CD4-positive, alpha-beta T cell (primary cell): ENCODE measurements at regions not wholly inside any gene's neighbourhood (a gene's known extent, or its start where the extent isn't known, plus 50 kb on each side); places are given as distances from the start of the nearest gene placed in this dataset.

Experiments used
- ATAC-seq: fragments of 200-7000 bp; cut with Tn5 transposase; one replicate; pipeline ENCODE4 v1.10.0; 2022; ENCODE audit warnings: mild to moderate bottlenecking; ENCODE audit not compliant: poor library complexity
- CTCF ChIA-PET: fragments of 350-600 bp; sonication (Branson Sonifier 250); formaldehyde crosslinking; loops from one replicate; lab custom pipeline; 2021; ENCODE audit warnings: antibody characterized with exemption, inconsistent platforms; lab: Charles Lee
- POLR2A ChIA-PET: fragments of 350-600 bp; sonication (Branson Sonifier 250); formaldehyde crosslinking; loops from one replicate; lab custom pipeline; 2021; ENCODE audit warnings: antibody characterized with exemption, inconsistent platforms; lab: Charles Lee
- DNase-seq, 14 experiments: peaks; one replicate each; pipeline ENCODE4 v3.0.0-alpha.2; 2013 to 2020; ENCODE audit warnings: mixed read lengths in 2 of 14
- H3K27ac ChIP-seq, 2 donors: one replicate each; pipeline versions ENCODE4 v1.5.1 to v1.7.0; 2013; ENCODE audit warnings: low read length in 2 of 2, low read depth in 1 of 2, mild to moderate bottlenecking in 1 of 2
- H3K27me3 ChIP-seq, 2 experiments: 1 replicate in 1 of 2; 2 replicates in 1 of 2; pipeline versions ENCODE4 v1.6.1 to v1.7.0; 2013; ENCODE audit warnings: low read length in 2 of 2, control low read depth in 1 of 2, mild to moderate bottlenecking in 1 of 2, moderate library complexity in 1 of 2; ENCODE audit not compliant: insufficient read depth in 2 of 2, control insufficient read depth in 1 of 2
- H3K36me3 ChIP-seq: one replicate; pipeline ENCODE4 v1.6.1; 2013; ENCODE audit warnings: low read length, control low read depth; ENCODE audit not compliant: insufficient read depth
- H3K4me1 ChIP-seq: one replicate; pipeline ENCODE4 v1.6.1; 2013; ENCODE audit warnings: low read length, control low read depth; ENCODE audit not compliant: insufficient read depth
- H3K4me3 ChIP-seq: one replicate; pipeline ENCODE4 v1.5.1; 2013; ENCODE audit warnings: mild to moderate bottlenecking, low read length, moderate library complexity
- H3K9me3 ChIP-seq, 2 experiments: 1 replicate in 1 of 2; 2 replicates in 1 of 2; pipeline versions ENCODE4 v1.6.1 to v1.7.0; 2013; ENCODE audit warnings: low read length in 2 of 2, mild to moderate bottlenecking in 2 of 2, control low read depth in 1 of 2, moderate library complexity in 1 of 2; ENCODE audit not compliant: control insufficient read depth in 1 of 2, insufficient read depth in 1 of 2
- H3K27ac Mint-ChIP-seq: one replicate; pipeline ENCODE4 v1.8.0; 2020; ENCODE audit warnings: mixed read lengths
- H3K27me3 Mint-ChIP-seq: one replicate; pipeline ENCODE4 v1.8.0; 2021; ENCODE audit warnings: mixed read lengths
- H3K36me3 Mint-ChIP-seq: one replicate; pipeline ENCODE4 v1.8.0; 2021; ENCODE audit warnings: low read depth, mixed read lengths
- H3K4me1 Mint-ChIP-seq: one replicate; pipeline ENCODE4 v1.8.0; 2021; ENCODE audit warnings: low read depth, mixed read lengths
- H3K4me3 Mint-ChIP-seq: one replicate; pipeline ENCODE4 v1.8.0; 2020; ENCODE audit warnings: mild to moderate bottlenecking, mixed read lengths
- H3K9me3 Mint-ChIP-seq: one replicate; pipeline ENCODE4 v1.8.0; 2020; ENCODE audit warnings: mixed read lengths
- CTCF ChIP-seq: fragments of 200-600 bp; IDR thresholded peaks from one replicate; pipeline ENCODE4 v1.8.0; 2022; ENCODE audit warnings: antibody characterized with exemption, mild to moderate bottlenecking
- intact Hi-C, 2 experiments: fragments of 100-400 bp; cut with DNase I in 1 of 2; cut with micrococcal nuclease in 1 of 2; formaldehyde crosslinking; loops; one replicate each; pipeline versions ENCODE4 v1.15.1 to v1.9.0; 2023 to 2025; cut with DNase I, micrococcal nuclease

GRCh38 chr14:40139657-40140056, 707.4 kb upstream of the FBXO33 start:
- no peaks in the 10 kb centered on the region for H3K27me3 ChIP-seq
- Mint-ChIP-seq H3K36me3 (no peaks in the 10 kb centered on the region), H3K9me3 (peaks cover 10% of the 10 kb centered on the region), H3K27me3 (no peaks in the 10 kb centered on the region), H3K4me3 (no peak overlapping the region), H3K27ac (no peak overlapping the region), H3K4me1 (no peaks in the 10 kb centered on the region)
- no peaks in the 10 kb centered on the region for H3K4me1 ChIP-seq
- POLR2A ChIA-PET, result no interaction called here
- intact Hi-C loops, result loop anchor here in 1 of 2 experiments (1.0 kb wide), 1 partner anchor 10 kb away; no protein-coding TSS in a partner anchor
- no peak for ATAC-seq
- no peak overlapping the region for H3K4me3 ChIP-seq
- CTCF ChIA-PET, result no interaction called here
- no peaks in the 10 kb centered on the region for H3K9me3 ChIP-seq
- no peak for DNase-seq
- no peak overlapping the region for H3K27ac ChIP-seq
- no peaks in the 10 kb centered on the region for H3K36me3 ChIP-seq
- no peak for TF ChIP-seq CTCF

- H3K27me3 ChIP-seq, result no peaks in the 10 kb centered on the region
- ATAC-seq (no peak), DNase-seq (no peak)
- no peaks in the 10 kb centered on the region for H3K4me1 ChIP-seq
- H3K9me3 ChIP-seq, result no peaks in the 10 kb centered on the region
- no peak overlapping the region for H3K27ac Mint-ChIP-seq
- no peak overlapping the region for H3K4me3 Mint-ChIP-seq
- H3K4me3 ChIP-seq, result no peak overlapping the region
- no peak overlapping the region for H3K27ac ChIP-seq
- H3K4me1 Mint-ChIP-seq, result no peaks in the 10 kb centered on the region
- CTCF ChIA-PET, result no interaction called here
- H3K27me3 Mint-ChIP-seq, result no peaks in the 10 kb centered on the region
- no peak for TF ChIP-seq CTCF
- peaks cover 16% of the 10 kb centered on the region for H3K9me3 Mint-ChIP-seq
- no peaks in the 10 kb centered on the region for H3K36me3 Mint-ChIP-seq
- H3K36me3 ChIP-seq, result no peaks in the 10 kb centered on the region
- intact Hi-C loops, result no loop called here
- POLR2A ChIA-PET, result no interaction called here
These were observed 701.2 kb upstream of the FBXO33 start for GRCh38 chr14:40133463-40133862.

GRCh38 chr14:40129159-40129558, 696.9 kb upstream of the FBXO33 start:
- Mint-ChIP-seq H3K9me3 (peaks cover 6% of the 10 kb centered on the region), H3K4me1 (no peaks in the 10 kb centered on the region), H3K36me3 (no peaks in the 10 kb centered on the region), H3K4me3 (no peak overlapping the region), H3K27ac (no peak overlapping the region), H3K27me3 (no peaks in the 10 kb centered on the region)
- no peaks in the 10 kb centered on the region for H3K27me3 ChIP-seq
- ChIA-PET CTCF (no interaction called here), POLR2A (no interaction called here)
- H3K4me3 ChIP-seq, result no peak overlapping the region
- peaks cover 0 to 5% of the 10 kb centered on the region in 2 experiments for H3K9me3 ChIP-seq
- H3K4me1 ChIP-seq, result no peaks in the 10 kb centered on the region
- no peak for DNase-seq
- ATAC-seq, result no peak
- no peaks in the 10 kb centered on the region for H3K36me3 ChIP-seq
- no peak overlapping the region for H3K27ac ChIP-seq
- intact Hi-C loops, result no loop called here
- TF ChIP-seq CTCF, result no peak
